Neural progenitor cell (in vitro differentiated cells): ENCODE measurements at regions not wholly inside any gene's neighbourhood (a gene's known extent, or its start where the extent isn't known, plus 50 kb on each side); places are given as distances from the start of the nearest gene placed in this dataset.

Experiments
- DNase-seq: peaks from one replicate; pipeline ENCODE4 v3.0.0-alpha.2; 2016; ENCODE audit warnings: low spot score
- H2AFZ ChIP-seq: fragments of 200-600 bp; sonication (generic); replicated peaks from 2 replicates; pipeline ENCODE4 v1.6.1; 2016; ENCODE audit warnings: antibody characterized with exemption
- H3F3A ChIP-seq: fragments of 200-600 bp; sonication (generic); 2 replicates; pipeline ENCODE4 v1.6.1; 2016; ENCODE audit warnings: antibody characterized with exemption, low read depth
- H3K27ac ChIP-seq: fragments of 200-600 bp; sonication (generic); 2 replicates; pipeline ENCODE4 v1.5.1; 2016; ENCODE audit warnings: mild to moderate bottlenecking
- H3K27me3 ChIP-seq: fragments of 200-600 bp; sonication (generic); 2 replicates; pipeline ENCODE4 v1.6.1; 2016; ENCODE audit warnings: mild to moderate bottlenecking, moderate library complexity
- H3K36me3 ChIP-seq: fragments of 200-600 bp; sonication (generic); 2 replicates; pipeline ENCODE4 v1.5.1; 2016
- H3K4me1 ChIP-seq: fragments of 200-600 bp; sonication (generic); 2 replicates; pipeline ENCODE4 v1.6.1; 2016; ENCODE audit warnings: mixed run types
- H3K4me2 ChIP-seq: fragments of 200-600 bp; sonication (generic); 2 replicates; pipeline ENCODE4 v1.6.1; 2016
- H3K4me3 ChIP-seq: fragments of 200-600 bp; sonication (generic); 2 replicates; pipeline ENCODE4 v1.5.1; 2016
- H3K79me2 ChIP-seq: fragments of 200-600 bp; sonication (generic); 2 replicates; pipeline ENCODE4 v1.6.1; 2016; ENCODE audit warnings: low read depth
- H3K9ac ChIP-seq: fragments of 200-600 bp; sonication (generic); 2 replicates; pipeline ENCODE4 v1.6.1; 2016
- H3K9me3 ChIP-seq: fragments of 200-600 bp; sonication (generic); 2 replicates; pipeline ENCODE4 v1.5.1; 2016; ENCODE audit warnings: low read depth
- H4K20me1 ChIP-seq: fragments of 200-600 bp; sonication (generic); 2 replicates; pipeline ENCODE4 v1.6.1; 2016; ENCODE audit warnings: low read depth
- H3K27ac Mint-ChIP-seq: 3 replicates; pipeline ENCODE4 v1.8.0; 2021; ENCODE audit warnings: mixed read lengths
- H3K27me3 Mint-ChIP-seq: 2 replicates; pipeline ENCODE4 v1.8.0; 2022; ENCODE audit warnings: low read depth, mild to moderate bottlenecking, inconsistent platforms, moderate library complexity, mixed read lengths; ENCODE audit not compliant: insufficient read depth
- H3K36me3 Mint-ChIP-seq: 3 replicates; pipeline ENCODE4 v1.8.0; 2021; ENCODE audit warnings: mixed read lengths
- H3K4me1 Mint-ChIP-seq: 3 replicates; pipeline ENCODE4 v1.8.0; 2021; ENCODE audit warnings: mixed read lengths
- H3K4me3 Mint-ChIP-seq: 3 replicates; pipeline ENCODE4 v1.8.0; 2021; ENCODE audit warnings: mild to moderate bottlenecking, moderate library complexity, mixed read lengths
- H3K9me3 Mint-ChIP-seq: 3 replicates; pipeline ENCODE4 v1.8.0; 2020; ENCODE audit warnings: mixed read lengths
- EZH2 ChIP-seq: fragments of 200-600 bp; sonication (generic); IDR thresholded peaks from 2 replicates; pipeline ENCODE4 v1.6.1; 2017; ENCODE audit warnings: antibody characterized with exemption, mild to moderate bottlenecking, moderate library complexity
- EZH2phosphoT487 ChIP-seq: fragments of 200-600 bp; sonication (generic); IDR thresholded peaks from 2 replicates; pipeline ENCODE4 v1.6.1; 2017; ENCODE audit warnings: antibody characterized with exemption
- TF ChIP-seq, protein P1 (sequence below): fragments of 200-600 bp; sonication (generic); IDR thresholded peaks from 2 replicates; pipeline ENCODE4 v1.5.1; 2017; ENCODE audit warnings: antibody characterized with exemption, mild to moderate bottlenecking

DNA sequence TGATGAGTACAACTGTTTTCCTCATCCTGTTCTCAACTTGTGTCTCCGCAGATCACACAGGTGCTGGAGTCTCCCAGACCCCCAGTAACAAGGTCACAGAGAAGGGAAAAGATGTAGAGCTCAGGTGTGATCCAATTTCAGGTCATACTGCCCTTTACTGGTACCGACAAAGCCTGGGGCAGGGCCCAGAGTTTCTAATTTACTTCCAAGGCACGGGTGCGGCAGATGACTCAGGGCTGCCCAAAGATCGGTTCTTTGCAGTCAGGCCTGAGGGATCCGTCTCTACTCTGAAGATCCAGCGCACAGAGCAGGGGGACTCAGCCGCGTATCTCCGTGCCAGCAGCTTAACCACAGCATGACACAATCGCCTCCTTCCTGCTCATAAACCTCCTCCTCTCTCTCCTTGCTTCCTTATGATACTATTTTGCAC is 126.7 kb upstream of the PRSS58 start:
- Histone ChIP-seq H3K27me3 (no peaks in the 10 kb centered on the region), H3F3A (no peaks in the 10 kb centered on the region), H3K9ac (no peak overlapping the region), H3K27ac (no peak overlapping the region), H3K36me3 (no peaks in the 10 kb centered on the region), H4K20me1 (no peaks in the 10 kb centered on the region), H2AFZ (no peak overlapping the region), H3K79me2 (no peaks in the 10 kb centered on the region), H3K4me3 (no peak overlapping the region), H3K9me3 (no peaks in the 10 kb centered on the region), H3K4me2 (no peak overlapping the region), H3K4me1 (peaks cover 4% of the 10 kb centered on the region)
- Mint-ChIP-seq H3K9me3 (no peaks in the 10 kb centered on the region), H3K27me3 (peaks cover 9% of the 10 kb centered on the region), H3K36me3 (no peaks in the 10 kb centered on the region), H3K4me1 (peaks cover 9% of the 10 kb centered on the region), H3K4me3 (no peak overlapping the region), H3K27ac (no peak overlapping the region)
- DNase-seq: no peak
- TF ChIP-seq, protein P1, sequence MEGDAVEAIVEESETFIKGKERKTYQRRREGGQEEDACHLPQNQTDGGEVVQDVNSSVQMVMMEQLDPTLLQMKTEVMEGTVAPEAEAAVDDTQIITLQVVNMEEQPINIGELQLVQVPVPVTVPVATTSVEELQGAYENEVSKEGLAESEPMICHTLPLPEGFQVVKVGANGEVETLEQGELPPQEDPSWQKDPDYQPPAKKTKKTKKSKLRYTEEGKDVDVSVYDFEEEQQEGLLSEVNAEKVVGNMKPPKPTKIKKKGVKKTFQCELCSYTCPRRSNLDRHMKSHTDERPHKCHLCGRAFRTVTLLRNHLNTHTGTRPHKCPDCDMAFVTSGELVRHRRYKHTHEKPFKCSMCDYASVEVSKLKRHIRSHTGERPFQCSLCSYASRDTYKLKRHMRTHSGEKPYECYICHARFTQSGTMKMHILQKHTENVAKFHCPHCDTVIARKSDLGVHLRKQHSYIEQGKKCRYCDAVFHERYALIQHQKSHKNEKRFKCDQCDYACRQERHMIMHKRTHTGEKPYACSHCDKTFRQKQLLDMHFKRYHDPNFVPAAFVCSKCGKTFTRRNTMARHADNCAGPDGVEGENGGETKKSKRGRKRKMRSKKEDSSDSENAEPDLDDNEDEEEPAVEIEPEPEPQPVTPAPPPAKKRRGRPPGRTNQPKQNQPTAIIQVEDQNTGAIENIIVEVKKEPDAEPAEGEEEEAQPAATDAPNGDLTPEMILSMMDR: no peak
- TF ChIP-seq EZH2: no peak

- H3K4me1 Mint-ChIP-seq: peaks cover 13% of the 10 kb centered on the region
- no peak overlapping the region for H2AFZ ChIP-seq
- H3K4me1 ChIP-seq: peaks cover 4% of the 10 kb centered on the region
- no peaks in the 10 kb centered on the region for H3K9me3 ChIP-seq
- H3K4me2 ChIP-seq: no peak overlapping the region
- H3K36me3 ChIP-seq: no peaks in the 10 kb centered on the region
- no peak overlapping the region for H3K4me3 ChIP-seq
- no peaks in the 10 kb centered on the region for H3F3A ChIP-seq
- H3K27me3 ChIP-seq: no peaks in the 10 kb centered on the region
- no peaks in the 10 kb centered on the region for H3K79me2 ChIP-seq
- no peak overlapping the region for H3K4me3 Mint-ChIP-seq
- H3K27me3 Mint-ChIP-seq: peaks cover 9% of the 10 kb centered on the region
- H3K9me3 Mint-ChIP-seq: no peaks in the 10 kb centered on the region
- no peaks in the 10 kb centered on the region for H3K36me3 Mint-ChIP-seq
- H3K27ac ChIP-seq: no peak overlapping the region
- DNase-seq: no peak
- H4K20me1 ChIP-seq: no peaks in the 10 kb centered on the region
- no peak overlapping the region for H3K27ac Mint-ChIP-seq
- no peak overlapping the region for H3K9ac ChIP-seq
- TF ChIP-seq EZH2: no peak
- TF ChIP-seq, protein P1: no peak
- no peak for TF ChIP-seq EZH2phosphoT487
Observed at GRCh38 chr7:142383841-142384492, 126.1 kb upstream of the PRSS58 start.

DNA sequence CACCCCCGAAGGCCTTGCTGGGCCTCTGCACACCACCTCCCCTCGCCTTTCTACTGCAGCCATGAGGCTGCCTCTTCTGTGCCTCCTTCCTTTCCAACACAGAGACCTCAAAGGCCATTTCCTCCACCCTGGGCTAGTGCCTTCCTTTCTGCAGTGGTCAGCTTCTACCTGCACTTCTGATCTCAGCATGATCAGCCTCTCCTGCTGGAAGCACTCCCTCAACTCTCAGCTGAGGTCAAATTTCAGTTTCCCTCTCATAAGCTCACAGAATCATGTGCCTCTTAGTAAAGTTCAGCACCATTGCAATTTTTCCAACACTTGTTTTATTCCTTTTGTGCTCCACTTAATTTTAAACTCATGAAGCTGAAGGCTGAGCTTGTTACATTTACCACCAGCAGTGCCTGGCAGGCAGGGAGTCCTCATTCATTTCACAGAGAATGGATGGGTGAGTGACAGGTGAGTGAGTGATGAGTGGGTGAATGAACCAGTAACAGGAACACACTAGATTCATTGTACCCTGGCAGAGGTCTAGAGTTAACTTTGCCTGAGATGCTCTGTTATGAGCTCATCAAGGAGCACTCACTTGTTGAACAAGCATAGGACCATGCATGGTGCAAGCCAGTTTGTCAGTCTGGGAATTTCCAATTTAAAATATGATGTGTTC is 124.0 kb upstream of the PRSS58 start:
- Mint-ChIP-seq H3K4me1 (peaks cover 15% of the 10 kb centered on the region), H3K27ac (no peak overlapping the region), H3K27me3 (peaks cover 9% of the 10 kb centered on the region), H3K9me3 (no peaks in the 10 kb centered on the region), H3K36me3 (no peaks in the 10 kb centered on the region), H3K4me3 (no peak overlapping the region)
- Histone ChIP-seq H3K9ac (no peak overlapping the region), H3K9me3 (no peaks in the 10 kb centered on the region), H3K4me3 (no peak overlapping the region), H3K36me3 (no peaks in the 10 kb centered on the region), H3F3A (no peaks in the 10 kb centered on the region), H3K27ac (no peak overlapping the region), H3K79me2 (no peaks in the 10 kb centered on the region), H2AFZ (no peak overlapping the region), H4K20me1 (no peaks in the 10 kb centered on the region), H3K27me3 (no peaks in the 10 kb centered on the region), H3K4me2 (no peak overlapping the region), H3K4me1 (peaks cover 4% of the 10 kb centered on the region)
- no peak for DNase-seq
- no peak for TF ChIP-seq EZH2phosphoT487
- TF ChIP-seq, protein P1: no peak
